OCI-LY1 (cell line): ENCODE measurements at regions not wholly inside any gene's neighbourhood (a gene's known extent, or its start where the extent isn't known, plus 50 kb on each side); places are given as distances from the start of the nearest gene placed in this dataset.

ENCODE experiments used
- H2AFZ ChIP-seq: fragments of 200-600 bp; sonication (generic), shearing (Covaris generic); 2 replicates; pipeline ENCODE4 v1.6.0; 2014; ENCODE audit warnings: antibody characterized with exemption, mild to moderate bottlenecking, low read length
- H3F3A ChIP-seq: fragments of 200-600 bp; sonication (generic), shearing (Covaris generic); 2 replicates; pipeline ENCODE4 v1.6.0; 2014; ENCODE audit warnings: mild to moderate bottlenecking, antibody characterized with exemption, low read length, moderate library complexity; ENCODE audit not compliant: insufficient read depth
- H3K27ac ChIP-seq: fragments of 200-600 bp; sonication (generic); 2 replicates; pipeline ENCODE4 v1.5.1; 2014; ENCODE audit warnings: low read length, mixed run types, mild to moderate bottlenecking, low read depth; ENCODE audit not compliant: poor library complexity, severe bottlenecking
- H3K27me3 ChIP-seq: fragments of 200-600 bp; sonication (generic); 2 replicates; pipeline ENCODE4 v1.6.0; 2014; ENCODE audit warnings: antibody characterized with exemption, mild to moderate bottlenecking, low read length, moderate library complexity; ENCODE audit not compliant: insufficient read depth
- H3K36me3 ChIP-seq: fragments of 200-600 bp; sonication (generic); 2 replicates; pipeline ENCODE4 v1.6.1; 2014; ENCODE audit warnings: mild to moderate bottlenecking, antibody characterized with exemption, low read length, moderate library complexity, mixed read lengths; ENCODE audit not compliant: insufficient read depth
- H3K4me1 ChIP-seq: fragments of 200-600 bp; sonication (generic); 2 replicates; pipeline ENCODE4 v1.5.1; 2014; ENCODE audit warnings: mild to moderate bottlenecking, low read length, moderate library complexity; ENCODE audit not compliant: insufficient read depth, severe bottlenecking
- H3K4me2 ChIP-seq: fragments of 200-600 bp; sonication (generic), shearing (Covaris generic); 2 replicates; pipeline ENCODE4 v1.6.1; 2014; ENCODE audit warnings: low read length
- H3K4me3 ChIP-seq: fragments of 200-600 bp; sonication (generic); 2 replicates; pipeline ENCODE4 v1.5.1; 2014; ENCODE audit warnings: low read length, low read depth, mild to moderate bottlenecking, mixed read lengths; ENCODE audit not compliant: poor library complexity, severe bottlenecking
- H3K79me2 ChIP-seq: fragments of 200-600 bp; shearing (Covaris generic); 2 replicates; pipeline ENCODE4 v1.6.1; 2016; ENCODE audit warnings: mixed run types, low read length, mixed read lengths; ENCODE audit not compliant: insufficient read depth
- H3K9ac ChIP-seq: fragments of 200-600 bp; sonication (generic), shearing (Covaris generic); 2 replicates; pipeline ENCODE4 v1.6.1; 2014; ENCODE audit warnings: mild to moderate bottlenecking, low read length, mixed read lengths
- H3K9me2 ChIP-seq: fragments of 200-600 bp; sonication (generic), shearing (Covaris generic); 2 replicates; pipeline ENCODE4 v1.6.1; 2014; ENCODE audit warnings: low read depth, mild to moderate bottlenecking, low read length, mixed read lengths
- H3K9me3 ChIP-seq: fragments of 200-600 bp; shearing (Covaris generic); 2 replicates; pipeline ENCODE4 v1.6.1; 2014; ENCODE audit warnings: low read length, mixed read lengths
- H4K20me1 ChIP-seq: fragments of 200-600 bp; sonication (generic), shearing (Covaris generic); 2 replicates; pipeline ENCODE4 v1.6.0; 2016; ENCODE audit warnings: mild to moderate bottlenecking, low read length; ENCODE audit not compliant: insufficient read depth
- CTCF ChIP-seq: fragments of 200-600 bp; sonication (generic), shearing (Covaris generic); IDR thresholded peaks from 2 replicates; pipeline ENCODE4 v1.5.1; 2017; ENCODE audit warnings: mild to moderate bottlenecking, antibody characterized with exemption, low read length, moderate library complexity, mixed read lengths
- EZH2 ChIP-seq: fragments of 200-600 bp; sonication (generic), shearing (Covaris generic); IDR thresholded peaks from 2 replicates; pipeline ENCODE4 v1.8.0; 2017; ENCODE audit warnings: borderline replicate concordance, mixed run types, mild to moderate bottlenecking, antibody characterized with exemption, low read length, moderate library complexity, mixed read lengths

DNA sequence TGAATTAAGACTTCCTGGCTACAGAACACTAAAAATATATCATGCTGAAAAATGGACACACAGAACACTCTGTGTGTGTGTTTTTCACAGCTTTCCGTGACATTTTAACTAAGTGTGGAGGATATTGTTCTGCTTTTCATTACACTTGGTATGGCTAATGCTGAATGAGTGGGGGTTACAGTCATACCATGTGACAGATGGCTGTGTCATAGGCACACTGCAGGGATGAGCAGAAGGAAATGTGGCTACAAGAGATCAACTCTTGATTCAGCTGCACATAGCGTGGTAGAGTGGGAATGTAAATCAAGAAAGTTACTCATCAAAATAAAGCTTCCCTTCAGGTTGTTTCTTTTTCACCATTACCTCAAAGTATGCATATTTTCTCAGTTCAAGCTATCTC lies 669.8 kb downstream of the IQCM start:
- no peaks in the 10 kb centered on the region for H3K79me2 ChIP-seq
- H3K4me2 ChIP-seq: no peak overlapping the region
- H3K27me3 ChIP-seq: no peaks in the 10 kb centered on the region

DNA sequence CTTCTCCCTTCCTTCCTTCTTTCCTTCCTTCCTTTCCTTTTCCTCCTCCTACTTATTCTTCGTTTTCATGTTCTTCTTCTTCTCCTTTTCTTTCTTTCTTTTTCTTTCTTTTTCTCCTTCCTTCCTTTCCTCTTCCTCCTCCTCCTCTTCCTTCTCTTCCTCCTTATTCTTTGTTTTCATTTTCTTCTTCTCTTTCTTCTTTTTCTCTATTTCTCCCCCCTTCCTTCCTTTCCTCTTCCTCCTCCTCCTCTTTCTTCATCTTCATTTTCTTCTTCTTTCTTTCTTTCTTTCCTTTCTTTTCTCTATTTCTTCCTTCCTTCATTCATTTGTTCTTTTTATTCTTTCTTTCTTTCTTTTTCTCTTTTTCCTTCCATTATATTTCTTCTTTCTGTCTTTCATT lies 671.6 kb downstream of the IQCM start:
- H4K20me1 ChIP-seq: no peaks in the 10 kb centered on the region
- TF ChIP-seq CTCF (no peak), EZH2 (no peak)
- no peaks in the 10 kb centered on the region for H3K27me3 ChIP-seq
- H3K9me3 ChIP-seq: no peaks in the 10 kb centered on the region
- H3K4me3 ChIP-seq: no peak overlapping the region
- no peak overlapping the region for H3K9ac ChIP-seq
- no peaks in the 10 kb centered on the region for H3F3A ChIP-seq
- H3K27ac ChIP-seq: no peak overlapping the region
- no peaks in the 10 kb centered on the region for H3K79me2 ChIP-seq
- H3K9me2 ChIP-seq: no peaks in the 10 kb centered on the region
- no peaks in the 10 kb centered on the region for H3K36me3 ChIP-seq
- no peak overlapping the region for H3K4me2 ChIP-seq
- no peaks in the 10 kb centered on the region for H3K4me1 ChIP-seq
- no peak overlapping the region for H2AFZ ChIP-seq

More for the DNA sequence above, 669.8 kb downstream of the IQCM start:
- H3K9me3 ChIP-seq: no peaks in the 10 kb centered on the region
- no peaks in the 10 kb centered on the region for H3K4me1 ChIP-seq
- H3K36me3 ChIP-seq: no peaks in the 10 kb centered on the region
- H3K27ac ChIP-seq: no peak overlapping the region
- H3K9ac ChIP-seq: no peak overlapping the region
- no peaks in the 10 kb centered on the region for H4K20me1 ChIP-seq
- H3K4me3 ChIP-seq: no peak overlapping the region
- no peaks in the 10 kb centered on the region for H3F3A ChIP-seq
- H3K9me2 ChIP-seq: no peaks in the 10 kb centered on the region
- no peak for TF ChIP-seq EZH2
- TF ChIP-seq CTCF: no peak
- no peak overlapping the region for H2AFZ ChIP-seq

- Histone ChIP-seq H3K4me3 (no peak overlapping the region), H3F3A (no peaks in the 10 kb centered on the region), H3K27ac (no peak overlapping the region), H3K9me2 (no peaks in the 10 kb centered on the region), H3K27me3 (no peaks in the 10 kb centered on the region), H3K4me1 (no peaks in the 10 kb centered on the region), H3K9me3 (no peaks in the 10 kb centered on the region), H3K36me3 (no peaks in the 10 kb centered on the region), H3K9ac (no peak overlapping the region), H3K4me2 (no peak overlapping the region), H4K20me1 (no peaks in the 10 kb centered on the region), H2AFZ (no peak overlapping the region), H3K79me2 (no peaks in the 10 kb centered on the region)
- TF ChIP-seq EZH2: no peak
- TF ChIP-seq CTCF: no peak
Observed at GRCh38 chr4:149141391-149141790, 674.3 kb downstream of the IQCM start.
